ENCODE measurements at regions not wholly inside any gene's neighbourhood (a gene's known extent, or its start where the extent isn't known, plus 50 kb on each side); places are given as distances from the start of the nearest gene placed in this dataset.
"Not testable (repeated sequence)": the region's sequence is repeated elsewhere in the genome, so short reads cannot be mapped to it uniquely, and the experiment has no call there.

GRCh38 chr11:23885801-23886200 is 611.1 kb upstream of the LUZP2 start:
- DNase-seq, result no peak

GRCh38 chr11:23887122-23887521 is 609.7 kb upstream of the LUZP2 start:
- not testable (repeated sequence) for DNase-seq

GRCh38 chr11:23893126-23893525 is 603.7 kb upstream of the LUZP2 start:
- no peak for DNase-seq

- DNase-seq, result no peak
Observed at GRCh38 chr11:23897453-23898286, 599.2 kb upstream of the LUZP2 start.

- no peak for DNase-seq
Observed at GRCh38 chr11:23903044-23903704, 593.7 kb upstream of the LUZP2 start.

GRCh38 chr11:23919455-23919854 is 577.4 kb upstream of the LUZP2 start:
- DNase-seq, result no peak

GRCh38 chr11:23923357-23923756 is 573.5 kb upstream of the LUZP2 start:
- DNase-seq, result no peak

- DNase-seq, result no peak
Observed at GRCh38 chr11:23924226-23924625, 572.6 kb upstream of the LUZP2 start.

GRCh38 chr11:23931443-23931842 is 565.4 kb upstream of the LUZP2 start:
- DNase-seq, result no peak

GRCh38 chr11:23932485-23932898 is 564.4 kb upstream of the LUZP2 start:
- DNase-seq, result no peak

- no peak for DNase-seq
Observed at GRCh38 chr11:23933721-23934120, 563.1 kb upstream of the LUZP2 start.

GRCh38 chr11:23934671-23935270 is 562.1 kb upstream of the LUZP2 start:
- not testable (repeated sequence) for DNase-seq

GRCh38 chr11:23942117-23942815 is 554.6 kb upstream of the LUZP2 start:
- DNase-seq, result not testable (repeated sequence)

GRCh38 chr11:23944923-23945322 is 551.9 kb upstream of the LUZP2 start:
- DNase-seq, result no peak

GRCh38 chr11:23947883-23948282 is 549.0 kb upstream of the LUZP2 start:
- no peak for DNase-seq

GRCh38 chr11:23948851-23949250 is 548.0 kb upstream of the LUZP2 start:
- DNase-seq, result no peak

GRCh38 chr11:23953951-23954710 is 542.7 kb upstream of the LUZP2 start:
- no peak for DNase-seq

GRCh38 chr11:23954730-23955129 is 542.1 kb upstream of the LUZP2 start:
- no peak for DNase-seq

- no peak for DNase-seq
Observed at GRCh38 chr11:23956586-23956985, 540.3 kb upstream of the LUZP2 start.

GRCh38 chr11:23957314-23957713 is 539.5 kb upstream of the LUZP2 start:
- no peak for DNase-seq

GRCh38 chr11:23959462-23959861 is 537.4 kb upstream of the LUZP2 start:
- DNase-seq, result no peak

GRCh38 chr11:23961503-23962338 is 535.1 kb upstream of the LUZP2 start:
- no peak for DNase-seq
